Mesodermal cell (in vitro differentiated cells): ENCODE measurements at regions not wholly inside any gene's neighbourhood (a gene's known extent, or its start where the extent isn't known, plus 50 kb on each side); places are given as distances from the start of the nearest gene placed in this dataset.
"Not testable (repeated sequence)": the region's sequence is repeated elsewhere in the genome, so short reads cannot be mapped to it uniquely, and the experiment has no call there.

Source experiments
- H3K27ac ChIP-seq: 2 replicates; pipeline ENCODE4 v1.7.0; 2013; ENCODE audit warnings: mild to moderate bottlenecking, low read depth, low read length, moderate library complexity; ENCODE audit not compliant: severe bottlenecking
- H3K36me3 ChIP-seq: 2 replicates; pipeline ENCODE4 v1.7.1; 2013; ENCODE audit warnings: mild to moderate bottlenecking, low read length, moderate library complexity; ENCODE audit not compliant: control insufficient read depth, insufficient read depth
- H3K4me1 ChIP-seq: one replicate; pipeline ENCODE4 v1.7.1; 2013; ENCODE audit warnings: mild to moderate bottlenecking, low read length; ENCODE audit not compliant: insufficient read depth, control insufficient read depth, poor library complexity, severe bottlenecking
- H3K4me3 ChIP-seq: 2 replicates; pipeline ENCODE4 v1.7.0; 2013; ENCODE audit warnings: low read length, control low read depth, mild to moderate bottlenecking; ENCODE audit not compliant: insufficient read depth, poor library complexity, severe bottlenecking; ENCODE audit errors: extremely low read depth
- H3K9me3 ChIP-seq: 2 replicates; pipeline ENCODE4 v1.7.1; 2013; ENCODE audit warnings: mild to moderate bottlenecking, low read length, moderate library complexity; ENCODE audit not compliant: control insufficient read depth
- WGBS, 2 experiments: methylation state at CpG; one replicate each; pipeline ENCODE4 v1.1.5; 2013; ENCODE audit warnings: missing lambda C conversion rate in 2 of 2; ENCODE audit not compliant: insufficient coverage in 2 of 2; 5-methylcytosine and 5-hydroxymethylcytosine counted together

GRCh38 chr11:23644443-23644842 is 784.2 kb upstream of the CCDC179 start:
- Histone ChIP-seq H3K36me3 (no peaks in the 10 kb centered on the region), H3K27ac (no peak overlapping the region), H3K4me3 (no peak overlapping the region), H3K9me3 (peaks cover 4% of the 10 kb centered on the region), H3K4me1 (no peaks in the 10 kb centered on the region)
- WGBS, 2 experiments: no CpG with 5 or more reads among the region's 1 CpG

- not testable (repeated sequence) for H3K36me3 ChIP-seq
- WGBS, 2 experiments: 97 to 98% methylated on average over 18 to 20 of the region's 20 CpGs
These were observed 792.1 kb upstream of the CCDC179 start for GRCh38 chr11:23652336-23652735.

GRCh38 chr11:23653071-23653675 is 792.9 kb upstream of the CCDC179 start:
- Histone ChIP-seq H3K36me3 (no peaks in the 10 kb centered on the region), H3K9me3 (peaks cover 1% of the 10 kb centered on the region), H3K4me1 (no peaks in the 10 kb centered on the region), H3K27ac (no peak overlapping the region), H3K4me3 (no peak overlapping the region)
- 91 to 93% methylated on average over 12 to 15 of the region's 33 CpGs for WGBS, 2 experiments

More at GRCh38 chr11:23652336-23652735, 792.1 kb upstream of the CCDC179 start:
- not testable (repeated sequence) for H3K4me1 ChIP-seq, H3K27ac ChIP-seq, H3K4me3 ChIP-seq, H3K9me3 ChIP-seq

- H3K4me1 ChIP-seq: no peaks in the 10 kb centered on the region
- H3K27ac ChIP-seq: no peak overlapping the region
- WGBS, 2 experiments: no CpG with 5 or more reads among the region's 1 CpG
- H3K9me3 ChIP-seq: no peaks in the 10 kb centered on the region
- no peaks in the 10 kb centered on the region for H3K36me3 ChIP-seq
- H3K4me3 ChIP-seq: no peak overlapping the region
These were observed 808.0 kb upstream of the CCDC179 start for GRCh38 chr11:23668324-23668723.

GRCh38 chr11:23673366-23673765 is 813.1 kb upstream of the CCDC179 start:
- H3K27ac ChIP-seq: no peak overlapping the region
- no CpG with 5 or more reads among the region's 1 CpG for WGBS, 2 experiments

GRCh38 chr11:23674866-23675265 is 814.6 kb upstream of the CCDC179 start:
- Histone ChIP-seq H3K9me3 (no peaks in the 10 kb centered on the region), H3K4me3 (no peak overlapping the region), H3K27ac (no peak overlapping the region), H3K4me1 (no peaks in the 10 kb centered on the region), H3K36me3 (no peaks in the 10 kb centered on the region)

More at GRCh38 chr11:23673366-23673765, 813.1 kb upstream of the CCDC179 start:
- Histone ChIP-seq H3K36me3 (no peaks in the 10 kb centered on the region), H3K4me3 (no peak overlapping the region), H3K4me1 (no peaks in the 10 kb centered on the region), H3K9me3 (no peaks in the 10 kb centered on the region)

GRCh38 chr11:23679041-23679440 is 817.8 kb upstream of the LUZP2 start:
- Histone ChIP-seq H3K4me1 (no peaks in the 10 kb centered on the region), H3K27ac (no peak overlapping the region), H3K4me3 (no peak overlapping the region), H3K36me3 (no peaks in the 10 kb centered on the region), H3K9me3 (no peaks in the 10 kb centered on the region)
- WGBS, 2 experiments: 88 to 100% methylated on average over 1 of the region's 1 CpG

GRCh38 chr11:23679981-23680380 is 816.9 kb upstream of the LUZP2 start:
- WGBS, 2 experiments: 85 to 93% methylated on average over 6 to 10 of the region's 10 CpGs
- Histone ChIP-seq H3K9me3 (no peaks in the 10 kb centered on the region), H3K36me3 (no peaks in the 10 kb centered on the region), H3K27ac (no peak overlapping the region), H3K4me1 (no peaks in the 10 kb centered on the region), H3K4me3 (no peak overlapping the region)

- no peaks in the 10 kb centered on the region for H3K4me1 ChIP-seq
- H3K4me3 ChIP-seq: no peak overlapping the region
- H3K27ac ChIP-seq: no peak overlapping the region
- H3K9me3 ChIP-seq: no peaks in the 10 kb centered on the region
- no peaks in the 10 kb centered on the region for H3K36me3 ChIP-seq
- WGBS, 2 experiments: 94% methylated on average over 15 of the region's 20 CpGs
These were observed 816.2 kb upstream of the LUZP2 start for GRCh38 chr11:23680488-23681230.

GRCh38 chr11:23684701-23685100 is 812.2 kb upstream of the LUZP2 start:
- WGBS, 2 experiments: no CpG with 5 or more reads among the region's 2 CpGs
- no peak overlapping the region for H3K27ac ChIP-seq

GRCh38 chr11:23687991-23688390 is 808.9 kb upstream of the LUZP2 start:
- H3K4me3 ChIP-seq: no peak overlapping the region
- 71 to 95% methylated on average over 1 to 2 of the region's 3 CpGs for WGBS, 2 experiments

More at GRCh38 chr11:23684701-23685100, 812.2 kb upstream of the LUZP2 start:
- Histone ChIP-seq H3K36me3 (no peaks in the 10 kb centered on the region), H3K4me3 (no peak overlapping the region), H3K9me3 (no peaks in the 10 kb centered on the region), H3K4me1 (peaks cover 17% of the 10 kb centered on the region)

More at GRCh38 chr11:23687991-23688390, 808.9 kb upstream of the LUZP2 start:
- Histone ChIP-seq H3K4me1 (peaks cover 17% of the 10 kb centered on the region), H3K36me3 (no peaks in the 10 kb centered on the region), H3K9me3 (no peaks in the 10 kb centered on the region), H3K27ac (no peak overlapping the region)
